Astrocyte of the spinal cord (primary cell): ENCODE measurements at regions not wholly inside any gene's neighbourhood (a gene's known extent, or its start where the extent isn't known, plus 50 kb on each side); places are given as distances from the start of the nearest gene placed in this dataset.

Experiments used
- DNase-seq: peaks from one replicate; pipeline ENCODE4 v3.0.0; 2011; ENCODE audit warnings: low read depth, low spot score
- H3K4me3 ChIP-seq: 2 replicates; pipeline ENCODE4 v1.5.1; 2011; ENCODE audit warnings: low read depth, mild to moderate bottlenecking, low read length, moderate library complexity
- CTCF ChIP-seq: IDR thresholded peaks from 2 replicates; pipeline ENCODE4 v1.5.1; 2012; ENCODE audit warnings: low read depth, mild to moderate bottlenecking, low read length, inconsistent platforms
- in situ Hi-C: cut with HindIII; loops from 2 replicates; pipeline ENCODE4 v1.10.0; 2017; ENCODE audit warnings: low sequenced_read_pairs

DNA sequence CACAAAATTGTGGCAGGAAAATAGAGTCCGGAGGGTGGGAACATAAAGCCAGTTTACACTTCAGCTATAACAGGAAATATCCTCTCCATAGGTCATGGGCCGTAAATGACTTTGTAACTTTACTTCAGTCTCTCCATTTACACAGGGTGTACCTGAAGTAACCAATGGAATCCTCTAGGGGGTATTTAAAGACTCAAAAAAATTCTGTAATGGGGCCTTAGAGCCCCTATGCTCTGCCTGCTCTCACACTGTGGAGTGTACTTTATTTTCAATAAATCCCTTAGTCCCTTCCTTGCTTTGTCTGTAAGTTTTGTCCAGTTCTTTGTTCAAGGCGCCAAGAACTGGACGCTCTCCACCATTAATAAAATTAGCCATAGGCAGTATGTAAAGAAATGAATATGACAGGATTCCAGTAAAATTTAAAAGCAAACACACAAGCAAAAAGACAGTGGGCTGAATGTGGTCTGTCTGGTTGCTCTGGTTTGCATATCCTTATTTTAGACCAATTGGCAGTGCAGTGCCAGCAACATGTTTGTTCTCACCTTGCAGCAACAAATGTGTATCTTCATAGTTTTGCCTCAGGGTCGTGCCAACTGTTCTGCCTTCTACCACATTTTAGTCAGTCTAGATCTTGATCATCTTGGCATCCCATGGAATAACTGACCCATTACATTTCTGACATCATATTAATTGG lies 801.5 kb upstream of the SPRY2 start:
- TF ChIP-seq CTCF: no peak
- no peak overlapping the region for H3K4me3 ChIP-seq
- no peak for DNase-seq
- in situ Hi-C loops: no loop called here

DNA sequence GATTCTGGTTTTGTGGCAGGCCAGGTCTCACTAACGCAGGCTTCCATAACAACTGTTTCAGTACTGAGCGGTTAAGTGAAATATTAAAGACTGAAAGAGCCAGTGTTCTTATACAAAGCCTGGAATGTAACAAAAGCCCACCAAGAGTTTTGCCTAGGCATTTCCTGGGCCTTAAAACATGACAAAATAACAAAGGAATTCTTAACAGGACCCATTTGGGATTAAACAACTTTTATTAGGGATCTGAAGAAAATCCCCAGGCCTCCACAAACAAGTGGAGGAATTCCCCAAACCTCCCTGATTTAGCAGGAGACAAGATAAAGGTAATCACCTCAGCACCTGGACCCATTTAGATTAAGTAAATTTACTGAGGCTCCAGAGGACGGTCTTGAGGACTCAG lies 799.7 kb upstream of the SPRY2 start:
- no peak for DNase-seq
- H3K4me3 ChIP-seq: no peak overlapping the region
- TF ChIP-seq CTCF: no peak
- in situ Hi-C loops: no loop called here

- DNase-seq: no peak
- in situ Hi-C loops: no loop called here
- H3K4me3 ChIP-seq: no peak overlapping the region
- TF ChIP-seq CTCF: no peak
Observed at GRCh38 chr13:81139987-81140386, 799.1 kb upstream of the SPRY2 start.

- no peak for DNase-seq
- TF ChIP-seq CTCF: no peak
- in situ Hi-C loops: no loop called here
Observed at GRCh38 chr13:81138353-81138980, 797.5 kb upstream of the SPRY2 start.

GRCh38 chr13:81133066-81133465 lies 792.1 kb upstream of the SPRY2 start:
- peak; percentile 74 for DNase-seq

More at GRCh38 chr13:81138353-81138980, 797.5 kb upstream of the SPRY2 start:
- no peak overlapping the region for H3K4me3 ChIP-seq

DNA sequence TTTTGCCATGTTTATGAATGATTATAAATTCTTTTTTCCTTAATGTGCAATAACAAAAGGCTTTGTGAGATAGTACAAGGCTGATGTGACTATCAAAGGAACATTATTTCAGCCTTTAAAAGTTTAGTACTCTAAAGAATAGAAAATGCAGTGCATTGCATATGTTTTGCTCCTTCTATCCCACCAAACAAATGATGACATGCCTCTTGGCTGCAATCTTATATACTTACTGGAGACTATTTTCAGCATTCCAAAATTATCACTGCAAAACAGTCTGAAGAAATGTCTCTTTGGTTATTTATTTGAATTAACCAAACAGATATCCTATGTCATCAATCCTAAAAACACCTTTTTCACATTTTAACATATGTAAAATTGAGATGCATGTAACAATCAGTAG lies 776.5 kb upstream of the SPRY2 start:
- in situ Hi-C loops: no loop called here

More at GRCh38 chr13:81133066-81133465, 792.1 kb upstream of the SPRY2 start:
- H3K4me3 ChIP-seq: no peak overlapping the region
- in situ Hi-C loops: no loop called here
- TF ChIP-seq CTCF: no peak

More for the DNA sequence above, 776.5 kb upstream of the SPRY2 start:
- H3K4me3 ChIP-seq: no peak overlapping the region
- DNase-seq: no peak
- TF ChIP-seq CTCF: no peak
